Left lung (tissue), 4 donors: ENCODE measurements at regions not wholly inside any gene's neighbourhood (a gene's known extent, or its start where the extent isn't known, plus 50 kb on each side); places are given as distances from the start of the nearest gene placed in this dataset.

Experiments used
- ATAC-seq: fragments of 200-7000 bp; cut with Tn5 transposase; one replicate; pipeline ENCODE4 v1.9.1; 2020; ENCODE audit warnings: moderate library complexity
- DNase-seq, 4 donors: peaks; one replicate each; pipeline ENCODE4 v3.0.0-alpha.2; 2013 to 2020
- H3K27ac ChIP-seq, 2 donors: fragments of 200-600 bp; sonication (generic) in 1 of 2; one replicate each; pipeline versions ENCODE4 v1.5.0 to v1.8.0; 2020 to 2021
- H3K27me3 ChIP-seq, 2 donors: fragments of 200-600 bp; sonication (generic) in 1 of 2; one replicate each; pipeline versions ENCODE4 v1.5.0 to v1.8.0; 2020 to 2021
- H3K36me3 ChIP-seq, 2 donors: fragments of 200-600 bp; sonication (generic) in 1 of 2; one replicate each; pipeline versions ENCODE4 v1.5.0 to v1.8.0; 2020 to 2021
- H3K4me1 ChIP-seq, 2 donors: fragments of 200-600 bp; one replicate each; pipeline ENCODE4 v1.8.0; 2021
- H3K4me3 ChIP-seq, 2 donors: fragments of 200-600 bp; sonication (generic) in 1 of 2; one replicate each; pipeline versions ENCODE4 v1.5.0 to v1.8.0; 2020 to 2021; ENCODE audit warnings: mild to moderate bottlenecking in 1 of 2
- H3K9me3 ChIP-seq, 2 donors: fragments of 200-600 bp; sonication (generic) in 1 of 2; one replicate each; pipeline versions ENCODE4 v1.5.0 to v1.8.0; 2020 to 2021
- CTCF ChIP-seq, 2 donors: fragments of 200-600 bp; sonication (generic) in 1 of 2; IDR thresholded peaks; one replicate each; pipeline versions ENCODE4 v1.5.0 to v1.8.0; 2021; ENCODE audit warnings: antibody characterized with exemption in 2 of 2
- intact Hi-C, 2 donors: fragments of 100-400 bp; cut with DNase I; formaldehyde crosslinking; loops; one replicate each; pipeline versions ENCODE4 v1.11.2 to v1.14.2; 2022
- donor health status: DM: no; HTN: yes; CAD: no.
- donor health status: DM: no; HTN: no; CAD: no.

GRCh38 chr6:109308018-109308492 lies 74.2 kb downstream of the CD164 start:
- intact Hi-C loops: no loop called here
- Histone ChIP-seq H3K27ac (no peak overlapping the region), H3K36me3 (no peaks in the 10 kb centered on the region), H3K27me3 (no peaks in the 10 kb centered on the region), H3K4me1 (peaks cover 0 to 13% of the 10 kb centered on the region in 2 donors), H3K4me3 (no peak overlapping the region), H3K9me3 (no peaks in the 10 kb centered on the region)
- ATAC-seq (peak; percentile 91), DNase-seq (peak in 1 of 4 donors; percentile 69)
- no peak for TF ChIP-seq CTCF (IDR thresholded peaks at IDR 0.05)

GRCh38 chr6:109306733-109307132 lies 75.5 kb downstream of the CD164 start:
- Histone ChIP-seq H3K27me3 (no peaks in the 10 kb centered on the region), H3K4me1 (peaks cover 0 to 13% of the 10 kb centered on the region in 2 donors), H3K9me3 (no peaks in the 10 kb centered on the region), H3K36me3 (no peaks in the 10 kb centered on the region), H3K4me3 (no peak overlapping the region), H3K27ac (no peak overlapping the region)
- intact Hi-C loops: no loop called here
- no peak for ATAC-seq
- no peak for DNase-seq
- no peak for TF ChIP-seq CTCF (IDR thresholded peaks at IDR 0.05)

- DNase-seq (no peak), ATAC-seq (no peak)
- intact Hi-C loops: no loop called here
- no peak for TF ChIP-seq CTCF (IDR thresholded peaks at IDR 0.05)
- Histone ChIP-seq H3K36me3 (no peaks in the 10 kb centered on the region), H3K4me3 (no peak overlapping the region), H3K27me3 (no peaks in the 10 kb centered on the region), H3K4me1 (peaks cover 0 to 13% of the 10 kb centered on the region in 2 donors), H3K9me3 (no peaks in the 10 kb centered on the region), H3K27ac (no peak overlapping the region)
Observed at GRCh38 chr6:109305028-109305427, 77.2 kb downstream of the CD164 start.

- DNase-seq (no peak), ATAC-seq (no peak)
- Histone ChIP-seq H3K27me3 (no peaks in the 10 kb centered on the region), H3K4me1 (peaks cover 0 to 13% of the 10 kb centered on the region in 2 donors), H3K9me3 (no peaks in the 10 kb centered on the region), H3K27ac (no peak overlapping the region), H3K36me3 (no peaks in the 10 kb centered on the region), H3K4me3 (no peak overlapping the region)
- intact Hi-C loops: no loop called here
- TF ChIP-seq CTCF (IDR thresholded peaks at IDR 0.05): no peak
Observed at GRCh38 chr6:109304284-109305015, 77.8 kb downstream of the CD164 start.

GRCh38 chr6:109303640-109304283 lies 78.5 kb downstream of the CD164 start:
- H3K36me3 ChIP-seq: no peaks in the 10 kb centered on the region
- no peaks in the 10 kb centered on the region for H3K27me3 ChIP-seq
- H3K4me3 ChIP-seq: no peak overlapping the region
- no peak for DNase-seq
- intact Hi-C loops: no loop called here
- H3K9me3 ChIP-seq: no peaks in the 10 kb centered on the region
- TF ChIP-seq CTCF (IDR thresholded peaks at IDR 0.05): no peak
- no peak for ATAC-seq
- H3K27ac ChIP-seq: no peak overlapping the region
- peaks cover 0 to 13% of the 10 kb centered on the region in 2 donors for H3K4me1 ChIP-seq
